OCI-LY3 (cell line): ENCODE measurements at regions not wholly inside any gene's neighbourhood (a gene's known extent, or its start where the extent isn't known, plus 50 kb on each side); places are given as distances from the start of the nearest gene placed in this dataset.

Experiments used
- H2AFZ ChIP-seq: fragments of 200-600, 300-600 bp; shearing (Covaris generic); 2 replicates; pipeline ENCODE4 v1.6.0; 2014; ENCODE audit warnings: antibody characterized with exemption, low read depth, low read length
- H3K27ac ChIP-seq: fragments of 200-600, 300-600 bp; sonication (generic); 2 replicates; pipeline ENCODE4 v1.5.1; 2014; ENCODE audit warnings: mild to moderate bottlenecking, low read length, moderate library complexity, mixed read lengths
- H3K27me3 ChIP-seq: fragments of 200-600, 300-600 bp; sonication (generic); 2 replicates; pipeline ENCODE4 v1.6.1; 2014; ENCODE audit warnings: low read depth, low read length, mixed read lengths
- H3K36me3 ChIP-seq: fragments of 200-600, 300-600 bp; sonication (generic); replicated peaks from 2 replicates; pipeline ENCODE3; 2014; ENCODE audit warnings: low read depth, low read length, mixed read lengths
- H3K4me1 ChIP-seq: fragments of 300-600, 200-600 bp; sonication (generic); 2 replicates; pipeline ENCODE4 v1.6.1; 2014; ENCODE audit warnings: low read length, mixed read lengths
- H3K4me2 ChIP-seq: fragments of 200-600, 300-600 bp; sonication (generic); 2 replicates; pipeline ENCODE4 v1.6.1; 2014; ENCODE audit warnings: low read length, mixed read lengths
- H3K4me3 ChIP-seq: fragments of 300-600, 200-600 bp; sonication (generic); 2 replicates; pipeline ENCODE4 v1.5.1; 2014; ENCODE audit warnings: antibody characterized with exemption, mild to moderate bottlenecking, low read length, moderate library complexity
- H3K79me2 ChIP-seq: fragments of 300-600, 200-600 bp; shearing (Covaris generic); 2 replicates; pipeline ENCODE4 v1.6.1; 2014; ENCODE audit warnings: mild to moderate bottlenecking, low read length, mixed read lengths
- H3K9ac ChIP-seq: fragments of 300-600, 200-600 bp; shearing (Covaris generic); 2 replicates; pipeline ENCODE4 v1.6.0; 2014; ENCODE audit warnings: mild to moderate bottlenecking, low read length, moderate library complexity
- H3K9me3 ChIP-seq: fragments of 200-600, 300-600 bp; shearing (Covaris generic); 2 replicates; pipeline ENCODE4 v1.6.1; 2014; ENCODE audit warnings: low read length, mixed read lengths; ENCODE audit not compliant: insufficient read depth
- H4K20me1 ChIP-seq: fragments of 200-600, 300-600 bp; sonication (generic); 2 replicates; pipeline ENCODE4 v1.6.1; 2016; ENCODE audit warnings: low read length, mixed read lengths; ENCODE audit not compliant: insufficient read depth
- CTCF ChIP-seq: fragments of 200-600, 300-600 bp; sonication (generic); IDR thresholded peaks from 2 replicates; pipeline ENCODE4 v1.5.1; 2014; ENCODE audit warnings: antibody characterized with exemption, low read length, low read depth
- EZH2phosphoT487 ChIP-seq: fragments of 200-600 bp; shearing (Covaris generic); IDR thresholded peaks from 2 replicates; pipeline ENCODE4 v1.6.1; 2018; ENCODE audit warnings: antibody characterized with exemption, mixed run types, low read depth

GRCh38 chr3:30455840-30456239 is 150.6 kb upstream of the TGFBR2 start:
- no peaks in the 10 kb centered on the region for H3K36me3 ChIP-seq
- H3K27me3 ChIP-seq: no peaks in the 10 kb centered on the region
- H3K4me3 ChIP-seq: no peak overlapping the region
- no peaks in the 10 kb centered on the region for H3K79me2 ChIP-seq
- H3K9ac ChIP-seq: no peak overlapping the region
- H4K20me1 ChIP-seq: no peaks in the 10 kb centered on the region
- no peak overlapping the region for H2AFZ ChIP-seq
- TF ChIP-seq CTCF (no peak), EZH2phosphoT487 (no peak)
- no peak overlapping the region for H3K27ac ChIP-seq
- H3K9me3 ChIP-seq: peaks cover 3% of the 10 kb centered on the region; the same call in 1 of the 2 replicates
- H3K4me2 ChIP-seq: no peak overlapping the region
- H3K4me1 ChIP-seq: no peaks in the 10 kb centered on the region

GRCh38 chr3:30456264-30456663 is 150.1 kb upstream of the TGFBR2 start:
- Histone ChIP-seq H3K4me2 (no peak overlapping the region), H3K27ac (no peak overlapping the region), H3K9me3 (peaks cover 3% of the 10 kb centered on the region; the same call in 1 of the 2 replicates), H4K20me1 (no peaks in the 10 kb centered on the region), H3K79me2 (no peaks in the 10 kb centered on the region), H2AFZ (no peak overlapping the region), H3K4me3 (no peak overlapping the region), H3K27me3 (no peaks in the 10 kb centered on the region), H3K9ac (no peak overlapping the region), H3K4me1 (no peaks in the 10 kb centered on the region), H3K36me3 (no peaks in the 10 kb centered on the region)
- TF ChIP-seq CTCF: no peak
- TF ChIP-seq EZH2phosphoT487: no peak

GRCh38 chr3:30457081-30457480 is 149.3 kb upstream of the TGFBR2 start:
- no peaks in the 10 kb centered on the region for H3K36me3 ChIP-seq
- H3K4me2 ChIP-seq: no peak overlapping the region
- no peak overlapping the region for H2AFZ ChIP-seq
- no peak overlapping the region for H3K9ac ChIP-seq
- no peak overlapping the region for H3K4me3 ChIP-seq
- TF ChIP-seq CTCF: no peak
- no peak for TF ChIP-seq EZH2phosphoT487
- no peaks in the 10 kb centered on the region for H3K4me1 ChIP-seq
- H3K9me3 ChIP-seq: peaks cover 3% of the 10 kb centered on the region; the same call in 1 of the 2 replicates
- no peaks in the 10 kb centered on the region for H3K79me2 ChIP-seq
- no peaks in the 10 kb centered on the region for H3K27me3 ChIP-seq
- no peaks in the 10 kb centered on the region for H4K20me1 ChIP-seq
- no peak overlapping the region for H3K27ac ChIP-seq

- Histone ChIP-seq H3K27me3 (no peaks in the 10 kb centered on the region), H2AFZ (no peak overlapping the region), H3K9ac (no peak overlapping the region), H3K4me1 (no peaks in the 10 kb centered on the region), H3K4me2 (no peak overlapping the region), H3K79me2 (no peaks in the 10 kb centered on the region), H3K36me3 (no peaks in the 10 kb centered on the region), H4K20me1 (no peaks in the 10 kb centered on the region), H3K4me3 (no peak overlapping the region), H3K9me3 (no peaks in the 10 kb centered on the region), H3K27ac (no peak overlapping the region)
- TF ChIP-seq CTCF: no peak
- no peak for TF ChIP-seq EZH2phosphoT487
Observed at GRCh38 chr3:30457726-30458125, 148.7 kb upstream of the TGFBR2 start.
